A549 (cell line): ENCODE measurements at regions not wholly inside any gene's neighbourhood (a gene's known extent, or its start where the extent isn't known, plus 50 kb on each side); places are given as distances from the start of the nearest gene placed in this dataset.

Source experiments
- ATAC-seq, 2 experiments: fragments of 200-7000 bp in 1 of 2; fragments of >200 bp in 1 of 2; cut with Nextera tagmentation in 1 of 2; cut with Tn5 transposase in 1 of 2; 3 replicates each; pipeline versions ENCODE4 v1.8.0 to v1.9.1; 2018 to 2020; ENCODE audit warnings: mild to moderate bottlenecking in 1 of 2, moderate library complexity in 1 of 2
- CTCF ChIA-PET: fragments of 300-600 bp; sonication (Branson Sonifier 250); formaldehyde crosslinking; extraction: SDS; loops from one replicate; lab custom pipeline; 2021; ENCODE audit warnings: antibody characterized with exemption, inconsistent platforms; lab: Yijun Ruan, JAX
- POLR2A ChIA-PET: fragments of 350-600 bp; formaldehyde crosslinking; extraction: SDS; loops from one replicate; lab custom pipeline; 2021; ENCODE audit warnings: antibody characterized with exemption, inconsistent platforms; lab: Yijun Ruan, JAX
- DNase-seq, 2 experiments: peaks; one replicate each; pipeline versions ENCODE4 v3.0.0 to v3.0.0-alpha.2; 2011 to 2016; ENCODE audit warnings: low read depth in 1 of 2, low spot score in 1 of 2
- FAIRE-seq: peaks from 2 replicates; lab custom pipeline; 2011; peaks lifted over from hg19 to GRCh38; lab: Jason Lieb, UNC
- H3K27ac ChIP-seq, 2 experiments: fragments of >200 bp; sonication (Bioruptor Twin); formaldehyde crosslinking; 3 replicates each; pipeline ENCODE4 v1.5.1; 2016 to 2017
- H3K4me1 ChIP-seq: fragments of >200 bp; sonication (Bioruptor Twin); formaldehyde crosslinking; 3 replicates; pipeline ENCODE4 v1.6.1; 2016
- H3K4me2 ChIP-seq: fragments of >200 bp; sonication (Bioruptor Twin); formaldehyde crosslinking; 3 replicates; pipeline ENCODE4 v1.6.1; 2016
- H3K4me3 ChIP-seq: fragments of >200 bp; sonication (Bioruptor Twin); formaldehyde crosslinking; 3 replicates; pipeline ENCODE4 v1.5.1; 2016
- H3K9me3 ChIP-seq: fragments of >200 bp; sonication (Bioruptor Twin); formaldehyde crosslinking; 3 replicates; pipeline ENCODE4 v1.6.1; 2016
- CEBPB ChIP-seq, 2 experiments: fragments of >200 bp in 1 of 2; sonication (Bioruptor Twin) in 1 of 2; formaldehyde crosslinking in 1 of 2; IDR thresholded peaks; 2 replicates each; pipeline ENCODE4 v1.6.1; 2012 to 2016
- EP300 ChIP-seq, 2 experiments: fragments of >200 bp; sonication (Bioruptor Twin); formaldehyde crosslinking; IDR thresholded peaks; 2 replicates in 1 of 2; 3 replicates in 1 of 2; pipeline ENCODE4 v1.6.1; 2016 to 2017
- FOSB ChIP-seq: fragments of 250-450 bp; sonication (Bioruptor Pico); IDR thresholded peaks from 2 replicates; pipeline ENCODE4 v1.5.0; 2020; ENCODE audit warnings: mild to moderate bottlenecking, moderate library complexity
- FOSL2 ChIP-seq, 2 experiments: fragments of 450-650 bp in 1 of 2; fragments of >200 bp in 1 of 2; sonication (Bioruptor Twin) in 1 of 2; formaldehyde crosslinking; IDR thresholded peaks; 2 replicates each; pipeline versions ENCODE4 v1.5.0 to v1.6.1; 2016 to 2020; ENCODE audit warnings: mild to moderate bottlenecking in 1 of 2, moderate library complexity in 1 of 2
- GATA3 ChIP-seq: IDR thresholded peaks from 2 replicates; pipeline ENCODE4 v1.6.1; 2012; ENCODE audit warnings: borderline replicate concordance
- HEYL ChIP-seq: fragments of 250-450 bp; sonication (Bioruptor Pico); IDR thresholded peaks from 2 replicates; pipeline ENCODE4 v1.8.0; 2021; ENCODE audit warnings: mild to moderate bottlenecking, moderate library complexity
- HOXA7 ChIP-seq: fragments of 250-450 bp; sonication (Bioruptor Pico); IDR thresholded peaks from 2 replicates; pipeline ENCODE4 v1.5.0; 2020; ENCODE audit warnings: mild to moderate bottlenecking, moderate library complexity
- HOXB5 ChIP-seq: fragments of 250-450 bp; sonication (Bioruptor Pico); IDR thresholded peaks from 2 replicates; pipeline ENCODE4 v1.5.0; 2020; ENCODE audit warnings: mild to moderate bottlenecking, moderate library complexity
- JUN ChIP-seq, 2 experiments: fragments of >200 bp; sonication (Bioruptor Twin); formaldehyde crosslinking; IDR thresholded peaks; 2 replicates in 1 of 2; 3 replicates in 1 of 2; pipeline ENCODE4 v1.6.1; 2016 to 2017
- KDM5A ChIP-seq: fragments of 200-600 bp; sonication (generic); IDR thresholded peaks from 2 replicates; pipeline ENCODE4 v1.6.1; 2016; ENCODE audit warnings: antibody characterized with exemption, mild to moderate bottlenecking
- MAFK ChIP-seq: fragments of 450-650 bp; IDR thresholded peaks from 2 replicates; pipeline ENCODE4 v1.6.1; 2014; ENCODE audit not compliant: partially characterized antibody
- MAZ ChIP-seq: fragments of 150-350 bp; IDR thresholded peaks from 2 replicates; pipeline ENCODE4 v1.6.1; 2014; ENCODE audit warnings: antibody characterized with exemption, low read depth, low read length, borderline replicate concordance
- RARB ChIP-seq: fragments of 250-450 bp; sonication (Bioruptor Pico); IDR thresholded peaks from 2 replicates; pipeline ENCODE4 v1.8.0; 2021; ENCODE audit warnings: mild to moderate bottlenecking, moderate library complexity
- RNF2 ChIP-seq: fragments of 200-600 bp; sonication (generic); IDR thresholded peaks from 2 replicates; pipeline ENCODE4 v1.6.1; 2016; ENCODE audit warnings: low read depth, mild to moderate bottlenecking, antibody characterized with exemption, moderate library complexity, borderline replicate concordance
- SREBF2 ChIP-seq: fragments of 450-650 bp; IDR thresholded peaks from 2 replicates; pipeline ENCODE4 v1.6.1; 2014; ENCODE audit warnings: mild to moderate bottlenecking, moderate library complexity
- TP53 ChIP-seq: fragments of 250-450 bp; sonication (Bioruptor Pico); IDR thresholded peaks from 2 replicates; pipeline ENCODE4 v1.5.0; 2021; ENCODE audit warnings: mild to moderate bottlenecking, moderate library complexity
- ZFP36 ChIP-seq: fragments of 450-650 bp; IDR thresholded peaks from 2 replicates; pipeline ENCODE4 v1.6.1; 2014; ENCODE audit warnings: borderline replicate concordance; ENCODE audit not compliant: partially characterized antibody
- ZNF302 ChIP-seq: fragments of 250-450 bp; sonication (Bioruptor Pico); IDR thresholded peaks from 2 replicates; pipeline ENCODE4 v1.9.0; 2021; ENCODE audit warnings: inconsistent platforms, mild to moderate bottlenecking, moderate library complexity
- ZSCAN20 ChIP-seq: fragments of 250-450 bp; sonication (Bioruptor Pico); IDR thresholded peaks from 2 replicates; pipeline ENCODE4 v1.8.0; 2022; ENCODE audit warnings: mild to moderate bottlenecking, moderate library complexity
- WGBS: methylation state at CpG from one replicate; pipeline ENCODE4 v1.1.6; 2017; ENCODE audit errors: missing lambda C conversion rate; 5-methylcytosine and 5-hydroxymethylcytosine counted together
- TF ChIP-seq, protein P1 (sequence below): fragments of 450-650 bp; IDR thresholded peaks from 2 replicates; pipeline ENCODE4 v1.6.1; 2014; ENCODE audit warnings: antibody characterized with exemption
- TF ChIP-seq, protein P2 (sequence below): fragments of >200 bp; sonication (Bioruptor Twin); formaldehyde crosslinking; IDR thresholded peaks from 2 replicates; pipeline ENCODE4 v1.6.1; 2016
- TF ChIP-seq, protein P3 (sequence below): fragments of >200 bp; sonication (Bioruptor Twin); formaldehyde crosslinking; IDR thresholded peaks from 3 replicates; pipeline ENCODE4 v1.6.1; 2016

DNA sequence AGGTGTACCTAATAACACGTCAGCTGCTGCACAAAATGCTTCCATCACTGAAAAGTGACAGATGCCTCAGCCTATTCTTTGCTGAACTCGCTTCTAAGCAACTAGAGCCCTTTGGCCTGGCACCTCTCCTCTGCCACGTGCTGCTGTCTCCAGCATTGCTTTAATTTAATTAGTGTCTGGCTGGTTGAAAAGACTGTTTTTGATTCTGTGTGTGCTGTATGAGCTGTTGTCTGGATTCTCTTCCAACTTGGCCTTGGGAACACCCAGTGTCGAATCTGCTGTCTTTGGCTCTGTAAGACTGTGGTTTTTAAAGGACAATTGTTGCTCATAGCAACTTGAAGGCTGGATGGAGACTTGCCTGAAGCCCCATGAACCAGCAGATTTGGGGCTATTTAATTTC lies 109.5 kb downstream of the PSMG1 start:
- no peak overlapping the region for H3K4me3 ChIP-seq
- H3K4me1 ChIP-seq, result no peaks in the 10 kb centered on the region
- TF ChIP-seq ZFP36 (no peak), GATA3 (no peak), SREBF2 (no peak), ZSCAN20 (CRISPR knock-in tag) (no peak), FOSL2 (IDR thresholded peaks at IDR 0.05) (no peak), FOSL2 (CRISPR knock-in tag; IDR thresholded peaks at IDR 0.05) (no peak), CEBPB (IDR thresholded peaks at IDR 0.05) (no peak), EP300 (IDR thresholded peaks at IDR 0.05) (no peak), FOSB (CRISPR knock-in tag) (no peak), RARB (no peak), RNF2 (no peak), JUN (IDR thresholded peaks at IDR 0.05) (no peak), TP53 (CRISPR knock-in tag) (no peak)
- TF ChIP-seq, protein P1, sequence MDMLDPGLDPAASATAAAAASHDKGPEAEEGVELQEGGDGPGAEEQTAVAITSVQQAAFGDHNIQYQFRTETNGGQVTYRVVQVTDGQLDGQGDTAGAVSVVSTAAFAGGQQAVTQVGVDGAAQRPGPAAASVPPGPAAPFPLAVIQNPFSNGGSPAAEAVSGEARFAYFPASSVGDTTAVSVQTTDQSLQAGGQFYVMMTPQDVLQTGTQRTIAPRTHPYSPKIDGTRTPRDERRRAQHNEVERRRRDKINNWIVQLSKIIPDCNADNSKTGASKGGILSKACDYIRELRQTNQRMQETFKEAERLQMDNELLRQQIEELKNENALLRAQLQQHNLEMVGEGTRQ, result no peak
- CTCF ChIA-PET, result no interaction called here
- FAIRE-seq (no peak), DNase-seq (no peak), ATAC-seq (no peak)
- no peak overlapping the region for H3K27ac ChIP-seq
- no peak overlapping the region for H3K4me2 ChIP-seq
- no peaks in the 10 kb centered on the region for H3K9me3 ChIP-seq
- POLR2A ChIA-PET, result no interaction called here
- WGBS, result 41% methylated on average over 4 of the region's 4 CpGs

DNA sequence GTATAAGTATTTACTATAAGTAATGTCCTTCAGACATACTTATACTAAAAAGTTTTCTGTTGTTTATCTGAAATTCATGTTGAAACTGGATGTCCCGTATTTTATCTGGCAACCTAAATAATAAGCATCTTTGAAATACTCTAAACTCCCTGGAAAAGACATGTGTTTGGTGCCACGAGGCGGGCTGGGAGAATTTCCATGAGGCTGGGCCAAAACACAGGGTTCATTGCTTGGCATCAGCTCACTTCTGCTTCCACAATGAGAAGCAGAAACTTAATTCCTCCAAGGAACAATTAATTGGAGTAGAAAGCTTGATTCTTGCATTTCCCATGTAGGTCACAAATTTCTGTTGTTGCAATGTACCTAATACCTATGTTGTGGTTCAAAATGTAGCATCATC lies 110.2 kb downstream of the PSMG1 start:
- CTCF ChIA-PET, result no interaction called here
- DNase-seq (no peak), FAIRE-seq (no peak), ATAC-seq (no peak)
- no peak overlapping the region for H3K4me2 ChIP-seq
- H3K4me1 ChIP-seq, result no peaks in the 10 kb centered on the region
- H3K4me3 ChIP-seq, result no peak overlapping the region
- no peak for TF ChIP-seq GATA3
- no peak for TF ChIP-seq HEYL (CRISPR knock-in tag)
- no peak for TF ChIP-seq MAZ
- TF ChIP-seq KDM5A, result no peak
- TF ChIP-seq, protein P2, sequence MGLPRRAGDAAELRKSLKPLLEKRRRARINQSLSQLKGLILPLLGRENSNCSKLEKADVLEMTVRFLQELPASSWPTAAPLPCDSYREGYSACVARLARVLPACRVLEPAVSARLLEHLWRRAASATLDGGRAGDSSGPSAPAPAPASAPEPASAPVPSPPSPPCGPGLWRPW, result no peak
- TF ChIP-seq, protein P3, sequence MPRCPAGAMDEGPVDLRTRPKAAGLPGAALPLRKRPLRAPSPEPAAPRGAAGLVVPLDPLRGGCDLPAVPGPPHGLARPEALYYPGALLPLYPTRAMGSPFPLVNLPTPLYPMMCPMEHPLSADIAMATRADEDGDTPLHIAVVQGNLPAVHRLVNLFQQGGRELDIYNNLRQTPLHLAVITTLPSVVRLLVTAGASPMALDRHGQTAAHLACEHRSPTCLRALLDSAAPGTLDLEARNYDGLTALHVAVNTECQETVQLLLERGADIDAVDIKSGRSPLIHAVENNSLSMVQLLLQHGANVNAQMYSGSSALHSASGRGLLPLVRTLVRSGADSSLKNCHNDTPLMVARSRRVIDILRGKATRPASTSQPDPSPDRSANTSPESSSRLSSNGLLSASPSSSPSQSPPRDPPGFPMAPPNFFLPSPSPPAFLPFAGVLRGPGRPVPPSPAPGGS, result no peak
- TF ChIP-seq HOXA7, result no peak
- no peak for TF ChIP-seq MAFK
- TF ChIP-seq HOXB5, result no peak
- 41% methylated on average over 3 of the region's 3 CpGs for WGBS
- no peak overlapping the region for H3K27ac ChIP-seq
- no peaks in the 10 kb centered on the region for H3K9me3 ChIP-seq
- POLR2A ChIA-PET, result no interaction called here

DNA sequence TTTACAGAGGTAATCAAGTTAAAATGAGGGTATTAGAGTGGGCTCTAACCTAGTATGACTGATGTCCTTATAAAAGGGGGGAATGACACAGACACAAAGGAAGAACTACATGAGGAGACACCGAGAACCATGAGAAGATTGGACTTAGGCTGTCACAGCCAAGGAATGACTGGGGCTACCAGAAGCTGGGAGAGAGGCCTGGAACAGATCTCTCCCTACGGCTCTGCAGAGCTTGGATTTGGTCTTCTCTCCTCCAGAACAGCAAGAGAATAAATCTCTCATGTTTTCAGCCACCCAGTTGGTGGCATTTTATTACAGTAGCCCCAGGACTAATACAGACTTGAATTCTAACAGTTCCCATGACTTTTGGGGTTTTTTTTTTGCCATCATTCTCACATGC lies 110.8 kb downstream of the PSMG1 start:
- Histone ChIP-seq H3K4me2 (no peak overlapping the region), H3K4me3 (no peak overlapping the region), H3K9me3 (no peaks in the 10 kb centered on the region), H3K27ac (no peak overlapping the region), H3K4me1 (no peaks in the 10 kb centered on the region)
- no peak for ATAC-seq
- WGBS, result 58% methylated on average over 2 of the region's 2 CpGs
- no peak for DNase-seq
- ChIA-PET POLR2A (no interaction called here), CTCF (no interaction called here)
- no peak for FAIRE-seq
- TF ChIP-seq ZNF302 (CRISPR knock-in tag), result no peak
